H1 (cell line): ENCODE measurements at regions not wholly inside any gene's neighbourhood (a gene's known extent, or its start where the extent isn't known, plus 50 kb on each side); places are given as distances from the start of the nearest gene placed in this dataset.

Experiments
- EGR1 ChIP-seq: IDR thresholded peaks from 2 replicates; pipeline ENCODE4 v1.6.1; 2011; ENCODE audit warnings: low read depth, low read length, borderline replicate concordance
- EZH2 ChIP-seq: fragments of 200-600 bp; sonication (generic); IDR thresholded peaks from 2 replicates; pipeline ENCODE4 v1.7.1; 2012; ENCODE audit warnings: low read depth, mild to moderate bottlenecking, moderate library complexity, low read length, inconsistent platforms; ENCODE audit not compliant: severe bottlenecking
- MAX ChIP-seq: IDR thresholded peaks from 2 replicates; pipeline ENCODE4 v1.6.1; 2012; ENCODE audit warnings: inconsistent platforms
- POLR2AphosphoS5 ChIP-seq: IDR thresholded peaks from 2 replicates; pipeline ENCODE4 v1.6.1; 2011; ENCODE audit warnings: low read depth, low read length
- TAF1 ChIP-seq: IDR thresholded peaks from 2 replicates; pipeline ENCODE4 v1.6.1; 2011; ENCODE audit warnings: mild to moderate bottlenecking, low read depth, low read length
- TEAD4 ChIP-seq: IDR thresholded peaks from 2 replicates; pipeline ENCODE4 v1.6.1; 2012; ENCODE audit warnings: low read depth, low read length, inconsistent platforms, mixed read lengths
- USF2 ChIP-seq: IDR thresholded peaks from 2 replicates; pipeline ENCODE4 v1.6.1; 2011; ENCODE audit warnings: low read length, improper control_type of control experiment
- YY1 ChIP-seq: IDR thresholded peaks from 2 replicates; pipeline ENCODE4 v1.6.1; 2011; ENCODE audit warnings: low read depth, mild to moderate bottlenecking, low read length
- TF ChIP-seq, protein P1 (sequence below), 3 experiments: IDR thresholded peaks; 1 replicate in 2 of 3; 2 replicates in 1 of 3; pipeline versions ENCODE4 v1.5.1 to v1.6.1; 2011; ENCODE audit warnings: low read length in 3 of 3, mild to moderate bottlenecking in 3 of 3, inconsistent platforms in 2 of 3, low read depth in 1 of 3, moderate library complexity in 1 of 3; ENCODE audit not compliant: insufficient read depth in 1 of 3; ENCODE audit errors: control extremely low read depth in 1 of 3

- TF ChIP-seq EZH2 (no peak), TEAD4 (no peak), MAX (no peak), USF2 (no peak), YY1 (no peak), TAF1 (no peak), POLR2AphosphoS5 (no peak), EGR1 (no peak)
- TF ChIP-seq, protein P1, sequence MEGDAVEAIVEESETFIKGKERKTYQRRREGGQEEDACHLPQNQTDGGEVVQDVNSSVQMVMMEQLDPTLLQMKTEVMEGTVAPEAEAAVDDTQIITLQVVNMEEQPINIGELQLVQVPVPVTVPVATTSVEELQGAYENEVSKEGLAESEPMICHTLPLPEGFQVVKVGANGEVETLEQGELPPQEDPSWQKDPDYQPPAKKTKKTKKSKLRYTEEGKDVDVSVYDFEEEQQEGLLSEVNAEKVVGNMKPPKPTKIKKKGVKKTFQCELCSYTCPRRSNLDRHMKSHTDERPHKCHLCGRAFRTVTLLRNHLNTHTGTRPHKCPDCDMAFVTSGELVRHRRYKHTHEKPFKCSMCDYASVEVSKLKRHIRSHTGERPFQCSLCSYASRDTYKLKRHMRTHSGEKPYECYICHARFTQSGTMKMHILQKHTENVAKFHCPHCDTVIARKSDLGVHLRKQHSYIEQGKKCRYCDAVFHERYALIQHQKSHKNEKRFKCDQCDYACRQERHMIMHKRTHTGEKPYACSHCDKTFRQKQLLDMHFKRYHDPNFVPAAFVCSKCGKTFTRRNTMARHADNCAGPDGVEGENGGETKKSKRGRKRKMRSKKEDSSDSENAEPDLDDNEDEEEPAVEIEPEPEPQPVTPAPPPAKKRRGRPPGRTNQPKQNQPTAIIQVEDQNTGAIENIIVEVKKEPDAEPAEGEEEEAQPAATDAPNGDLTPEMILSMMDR (IDR thresholded peaks at IDR 0.05; ENCODE audit: control extremely low read depth in 1 of 3, insufficient read depth in 1 of 3, low read depth in 1 of 3, low read length in 3 of 3), result no peak
Measured at GRCh38 chr2:226636586-226636985, 163.0 kb downstream of the IRS1 start.
